Rectal smooth muscle tissue (tissue), 1 donor: ENCODE measurements at regions not wholly inside any gene's neighbourhood (a gene's known extent, or its start where the extent isn't known, plus 50 kb on each side); places are given as distances from the start of the nearest gene placed in this dataset.

Experiments used
- H3K27ac ChIP-seq: one replicate; pipeline ENCODE4 v1.7.0; 2013; ENCODE audit warnings: low read depth, low read length, inconsistent platforms
- H3K27me3 ChIP-seq: one replicate; pipeline ENCODE4 v1.7.0; 2013; ENCODE audit warnings: low read length; ENCODE audit not compliant: control insufficient read depth, insufficient read depth
- H3K36me3 ChIP-seq: one replicate; pipeline ENCODE4 v1.7.0; 2013; ENCODE audit warnings: low read length; ENCODE audit not compliant: control insufficient read depth, insufficient read depth
- H3K4me1 ChIP-seq: one replicate; pipeline ENCODE4 v1.7.0; 2013; ENCODE audit warnings: low read length; ENCODE audit not compliant: control insufficient read depth, insufficient read depth
- H3K4me3 ChIP-seq: one replicate; pipeline ENCODE4 v1.7.0; 2013; ENCODE audit warnings: low read length
- H3K9ac ChIP-seq: one replicate; pipeline ENCODE4 v1.7.0; 2013; ENCODE audit warnings: low read length

DNA sequence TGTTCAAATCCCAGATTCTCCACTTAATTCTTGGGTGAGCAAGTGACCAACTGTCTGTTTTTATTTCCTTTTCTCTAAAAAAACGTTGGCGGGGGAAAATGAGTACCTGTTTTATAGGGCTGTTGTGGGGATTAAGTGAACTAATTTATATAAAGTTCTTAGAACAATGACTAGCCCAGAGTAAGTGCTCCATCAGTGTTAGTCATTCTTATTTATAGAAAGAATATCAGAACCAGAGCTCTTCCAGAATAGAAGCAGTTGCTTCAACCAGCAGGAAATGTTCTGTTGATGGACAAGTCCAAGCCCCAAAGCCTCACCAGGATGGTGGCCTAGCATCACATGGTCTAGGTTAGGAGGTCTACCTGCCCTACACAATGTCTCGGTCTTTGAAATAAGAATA is 379.2 kb downstream of the ACTL7B start:
- no peaks in the 10 kb centered on the region for H3K36me3 ChIP-seq
- no peak overlapping the region for H3K9ac ChIP-seq
- H3K4me1 ChIP-seq = no peaks in the 10 kb centered on the region
- no peak overlapping the region for H3K4me3 ChIP-seq
- no peak overlapping the region for H3K27ac ChIP-seq
- H3K27me3 ChIP-seq = no peaks in the 10 kb centered on the region

DNA sequence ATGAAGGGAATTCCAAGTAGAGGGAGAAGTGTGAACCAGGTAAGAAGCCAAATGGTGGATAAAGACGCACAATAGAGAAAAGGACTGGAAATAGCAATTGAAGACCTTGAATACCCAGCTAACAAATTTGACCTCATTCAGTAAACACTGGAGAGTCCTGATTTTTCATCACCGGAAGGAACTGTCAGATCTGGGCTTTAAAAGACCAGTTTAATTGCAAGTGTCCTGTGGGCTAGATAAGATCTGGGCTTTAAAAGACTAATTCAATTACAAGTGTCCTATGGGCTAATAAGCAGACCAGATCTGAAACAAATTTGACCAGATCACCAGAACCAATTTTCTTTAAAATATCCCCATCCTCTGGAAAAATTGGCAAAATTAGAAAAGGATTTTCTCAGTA is 380.0 kb downstream of the ACTL7B start:
- Histone ChIP-seq H3K36me3 (no peaks in the 10 kb centered on the region), H3K4me1 (no peaks in the 10 kb centered on the region), H3K9ac (no peak overlapping the region), H3K27ac (no peak overlapping the region), H3K4me3 (no peak overlapping the region), H3K27me3 (no peaks in the 10 kb centered on the region)

- no peaks in the 10 kb centered on the region for H3K4me1 ChIP-seq
- no peak overlapping the region for H3K4me3 ChIP-seq
- H3K36me3 ChIP-seq = no peaks in the 10 kb centered on the region
- H3K27me3 ChIP-seq = no peaks in the 10 kb centered on the region
- no peak overlapping the region for H3K9ac ChIP-seq
- no peak overlapping the region for H3K27ac ChIP-seq
These were observed 381.4 kb downstream of the ACTL7B start for GRCh38 chr9:108474356-108474755.

GRCh38 chr9:108473209-108474112 is 382.3 kb downstream of the ACTL7B start:
- H3K4me1 ChIP-seq = no peaks in the 10 kb centered on the region
- H3K27ac ChIP-seq = no peak overlapping the region
- H3K9ac ChIP-seq = no peak overlapping the region
- H3K27me3 ChIP-seq = no peaks in the 10 kb centered on the region
- no peak overlapping the region for H3K4me3 ChIP-seq
- H3K36me3 ChIP-seq = no peaks in the 10 kb centered on the region

DNA sequence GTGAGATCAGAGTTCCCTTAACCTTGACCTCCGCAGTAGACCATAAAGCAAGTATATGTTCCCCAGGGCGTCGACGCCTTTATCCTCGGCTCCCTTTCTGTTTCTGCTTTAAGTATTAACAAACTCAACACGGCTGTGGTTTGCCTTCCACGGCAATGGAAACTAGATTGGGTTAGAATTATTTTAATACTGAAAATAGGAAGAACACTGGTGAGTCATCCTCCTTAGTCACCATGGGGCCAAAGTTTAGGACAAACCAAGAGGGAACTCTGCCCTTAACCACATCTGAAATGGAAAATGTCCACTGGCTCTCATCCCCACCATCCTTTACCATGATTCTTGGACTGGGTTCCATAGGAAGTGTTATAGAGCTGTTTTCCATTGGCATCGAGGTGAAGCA is 386.1 kb downstream of the ACTL7B start:
- Histone ChIP-seq H3K27ac (no peak overlapping the region), H3K36me3 (no peaks in the 10 kb centered on the region), H3K9ac (no peak overlapping the region), H3K4me3 (no peak overlapping the region), H3K4me1 (peaks cover 6% of the 10 kb centered on the region), H3K27me3 (no peaks in the 10 kb centered on the region)

DNA sequence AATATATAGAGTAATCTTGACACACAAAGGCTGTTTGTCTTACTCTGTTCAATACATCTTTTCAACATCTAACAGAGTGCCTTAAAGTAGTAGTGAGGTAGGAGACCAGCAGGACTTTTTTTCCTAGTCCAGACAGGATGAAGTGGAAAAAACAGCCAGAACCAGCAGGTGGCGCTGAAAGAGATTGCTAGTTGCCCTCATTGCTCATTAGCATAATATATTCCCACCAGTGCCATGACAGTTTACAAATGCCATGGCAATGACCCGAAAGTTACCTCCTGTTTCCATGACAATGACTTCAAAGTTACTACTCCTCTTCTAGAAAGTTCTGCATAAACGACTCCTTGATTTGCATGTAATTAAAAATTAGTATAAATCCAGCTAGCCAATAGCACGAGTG is 387.4 kb downstream of the ACTL7B start:
- Histone ChIP-seq H3K9ac (no peak overlapping the region), H3K27me3 (no peaks in the 10 kb centered on the region), H3K4me1 (peaks cover 6% of the 10 kb centered on the region), H3K27ac (no peak overlapping the region), H3K36me3 (no peaks in the 10 kb centered on the region), H3K4me3 (no peak overlapping the region)

DNA sequence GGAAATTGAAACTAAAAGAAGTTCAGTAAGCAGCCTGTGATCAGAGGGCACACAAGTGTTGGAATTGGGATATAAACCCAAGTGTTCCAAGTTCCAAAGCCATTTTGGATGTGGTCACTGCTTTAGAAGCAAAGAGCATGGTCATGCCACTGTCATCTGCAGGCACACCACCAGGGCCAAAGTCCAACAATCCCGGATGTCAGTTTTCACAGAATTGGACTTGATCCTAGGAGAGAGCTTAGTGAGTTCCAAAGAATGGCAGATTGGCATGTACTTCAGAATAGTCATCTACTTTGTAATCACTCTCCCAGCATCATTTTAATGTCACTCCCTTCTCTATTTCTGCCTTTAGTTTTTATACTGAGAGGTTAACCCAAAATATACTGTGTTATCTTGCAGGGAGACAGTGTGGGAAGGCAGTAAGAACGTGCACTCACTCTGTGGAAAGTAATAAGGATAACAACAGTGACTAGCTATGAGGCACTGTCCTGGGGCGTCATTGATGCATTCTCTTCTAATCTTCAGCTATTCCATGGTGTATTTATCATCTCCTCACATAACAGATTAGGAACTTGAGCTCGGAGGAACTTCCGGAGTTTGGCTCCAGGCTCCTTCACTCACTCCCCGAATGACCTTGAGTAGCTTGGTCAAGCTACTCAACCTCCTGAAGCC is 388.0 kb downstream of the ACTL7B start:
- Histone ChIP-seq H3K36me3 (no peaks in the 10 kb centered on the region), H3K27me3 (no peaks in the 10 kb centered on the region), H3K9ac (no peak overlapping the region), H3K4me3 (no peak overlapping the region), H3K27ac (no peak overlapping the region), H3K4me1 (peaks cover 6% of the 10 kb centered on the region)

DNA sequence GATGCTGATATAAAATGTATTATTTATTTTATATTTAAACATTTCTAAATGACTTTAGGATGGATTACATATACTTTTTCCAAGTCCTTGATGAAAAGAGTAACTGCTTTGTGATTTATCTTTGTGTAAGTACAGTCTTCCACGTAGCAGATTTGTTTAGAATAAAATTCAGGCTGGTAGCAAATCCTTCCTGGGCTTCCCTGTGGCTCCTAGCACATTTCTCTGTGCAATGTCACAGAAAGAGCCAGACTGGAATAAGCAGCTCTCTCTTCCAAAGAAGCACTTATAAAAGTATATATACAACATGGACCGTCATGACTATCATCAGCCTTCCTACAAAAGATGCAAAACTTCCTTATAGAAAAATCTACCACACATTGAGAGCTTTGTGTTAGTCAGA is 388.6 kb downstream of the ACTL7B start:
- H3K4me3 ChIP-seq = no peak overlapping the region
- H3K36me3 ChIP-seq = no peaks in the 10 kb centered on the region
- peaks cover 6% of the 10 kb centered on the region for H3K4me1 ChIP-seq
- H3K9ac ChIP-seq = no peak overlapping the region
- no peak overlapping the region for H3K27ac ChIP-seq
- H3K27me3 ChIP-seq = no peaks in the 10 kb centered on the region

- no peak overlapping the region for H3K4me3 ChIP-seq
- peaks cover 6% of the 10 kb centered on the region for H3K4me1 ChIP-seq
- H3K36me3 ChIP-seq = no peaks in the 10 kb centered on the region
- no peaks in the 10 kb centered on the region for H3K27me3 ChIP-seq
- no peak overlapping the region for H3K9ac ChIP-seq
- no peak overlapping the region for H3K27ac ChIP-seq
These were observed 389.5 kb downstream of the ACTL7B start for GRCh38 chr9:108466304-108466703.

DNA sequence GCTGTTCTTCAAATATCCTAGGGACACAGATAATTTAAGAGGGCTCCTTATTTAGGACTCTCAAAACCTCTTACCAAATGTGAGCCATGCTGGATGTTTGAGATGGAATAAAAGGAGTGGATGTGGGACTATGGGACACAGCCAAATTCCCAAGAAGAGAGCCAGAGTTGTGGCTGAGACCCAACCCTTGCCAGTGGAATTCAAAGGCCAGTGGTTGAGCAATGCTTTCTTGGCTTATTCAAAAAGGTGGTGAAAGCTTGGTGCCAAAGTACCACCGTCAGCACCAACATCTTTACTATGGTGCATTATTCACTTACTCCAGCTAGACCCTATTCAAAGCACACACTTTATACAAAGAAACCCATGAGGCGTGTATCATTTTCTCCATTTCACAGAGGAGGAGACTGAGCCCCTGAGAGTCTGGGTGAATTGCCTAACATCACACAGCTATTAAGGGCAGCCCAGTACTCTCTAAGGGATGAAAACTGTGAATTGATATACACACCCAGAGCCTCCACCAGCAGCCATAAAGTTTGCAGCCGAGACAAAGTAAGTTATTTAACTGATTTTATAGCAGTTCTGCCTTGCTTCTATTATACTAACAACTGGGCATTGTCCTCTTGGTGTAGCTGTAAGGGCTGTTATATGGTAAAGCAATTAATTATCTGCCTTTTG is 391.7 kb downstream of the ACTL7B start:
- peaks cover 6% of the 10 kb centered on the region for H3K4me1 ChIP-seq
- no peak overlapping the region for H3K9ac ChIP-seq
- no peak overlapping the region for H3K27ac ChIP-seq
- no peaks in the 10 kb centered on the region for H3K27me3 ChIP-seq
- H3K4me3 ChIP-seq = no peak overlapping the region
- no peaks in the 10 kb centered on the region for H3K36me3 ChIP-seq

DNA sequence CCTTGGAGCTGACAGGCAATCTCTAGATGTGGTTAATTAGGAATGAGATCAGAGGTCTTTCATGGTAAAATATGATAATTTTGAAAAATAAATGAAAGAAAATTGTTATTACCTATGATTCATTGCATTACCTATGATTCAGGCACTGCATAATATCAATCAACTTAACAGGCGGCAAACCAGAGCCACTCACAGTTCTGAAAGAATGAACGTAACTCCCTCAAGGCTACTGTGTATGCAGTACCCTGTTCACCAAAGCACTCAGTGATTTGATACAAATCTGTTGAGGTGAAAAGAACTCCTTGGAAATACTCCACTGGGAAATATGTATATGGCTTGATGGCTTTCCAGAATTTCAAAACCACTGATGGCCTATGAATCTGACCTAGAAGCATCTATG is 398.9 kb downstream of the ACTL7B start:
- no peak overlapping the region for H3K4me3 ChIP-seq
- no peak overlapping the region for H3K9ac ChIP-seq
- H3K27me3 ChIP-seq = no peaks in the 10 kb centered on the region
- H3K4me1 ChIP-seq = no peaks in the 10 kb centered on the region
- no peak overlapping the region for H3K27ac ChIP-seq
- H3K36me3 ChIP-seq = no peaks in the 10 kb centered on the region

- peaks cover 10% of the 10 kb centered on the region for H3K4me1 ChIP-seq
- no peak overlapping the region for H3K27ac ChIP-seq
These were observed 410.2 kb downstream of the ACTL7B start for GRCh38 chr9:108445431-108446071.

More at GRCh38 chr9:108445431-108446071, 410.2 kb downstream of the ACTL7B start:
- Histone ChIP-seq H3K36me3 (no peaks in the 10 kb centered on the region), H3K4me3 (no peak overlapping the region), H3K27me3 (no peaks in the 10 kb centered on the region), H3K9ac (no peak overlapping the region)
